Liver (tissue), 7 donors: ENCODE measurements at regions not wholly inside any gene's neighbourhood (a gene's known extent, or its start where the extent isn't known, plus 50 kb on each side); places are given as distances from the start of the nearest gene placed in this dataset.

Experiments
- DNase-seq: peaks from one replicate; pipeline ENCODE4 v3.0.0-alpha.2; 2017; ENCODE audit warnings: low spot score
- H3K27ac ChIP-seq, 2 donors: one replicate each; pipeline ENCODE4 v1.7.0; 2013; ENCODE audit warnings: inconsistent platforms in 2 of 2, low read length in 2 of 2, control low read depth in 1 of 2, low read depth in 1 of 2, mild to moderate bottlenecking in 1 of 2
- H3K27me3 ChIP-seq, 4 donors: one replicate each; pipeline versions ENCODE4 v1.6.1 to v1.7.0; 2013; ENCODE audit warnings: low read length in 3 of 4, inconsistent platforms in 1 of 4, mild to moderate bottlenecking in 1 of 4, moderate library complexity in 1 of 4; ENCODE audit not compliant: control insufficient read depth in 4 of 4, insufficient read depth in 4 of 4
- H3K36me3 ChIP-seq, 4 donors: one replicate each; pipeline versions ENCODE4 v1.6.1 to v1.7.0; 2013; ENCODE audit warnings: low read length in 3 of 4, mild to moderate bottlenecking in 3 of 4, low read depth in 1 of 4, moderate library complexity in 1 of 4; ENCODE audit not compliant: control insufficient read depth in 4 of 4, insufficient read depth in 3 of 4
- H3K4me1 ChIP-seq, 4 donors: one replicate each; pipeline versions ENCODE4 v1.6.1 to v1.7.0; 2013; ENCODE audit warnings: low read length in 3 of 4, mild to moderate bottlenecking in 3 of 4, moderate library complexity in 1 of 4; ENCODE audit not compliant: control insufficient read depth in 4 of 4, insufficient read depth in 4 of 4
- H3K4me3 ChIP-seq, 3 donors: one replicate each; pipeline versions ENCODE4 v1.6.1 to v1.7.0; 2013; ENCODE audit warnings: low read length in 3 of 3, control low read depth in 1 of 3, low read depth in 1 of 3, mild to moderate bottlenecking in 1 of 3
- H3K9ac ChIP-seq, 2 donors: one replicate each; pipeline ENCODE4 v1.7.0; 2013; ENCODE audit warnings: low read length in 2 of 2, mild to moderate bottlenecking in 2 of 2, moderate library complexity in 2 of 2, control low read depth in 1 of 2, low read depth in 1 of 2
- H3K9me3 ChIP-seq, 4 donors: one replicate each; pipeline versions ENCODE4 v1.6.1 to v1.7.0; 2013; ENCODE audit warnings: low read length in 3 of 4; ENCODE audit not compliant: control insufficient read depth in 4 of 4
- ATF3 ChIP-seq: IDR thresholded peaks from 2 replicates; pipeline ENCODE4 v1.6.1; 2016; ENCODE audit warnings: antibody characterized with exemption
- EGR1 ChIP-seq, 2 donors: IDR thresholded peaks; 2 replicates each; pipeline ENCODE4 v1.6.1; 2016 to 2018; ENCODE audit warnings: antibody characterized with exemption in 2 of 2, low read depth in 2 of 2
- FOXA1 ChIP-seq: IDR thresholded peaks from 2 replicates; pipeline ENCODE4 v1.6.1; 2016; ENCODE audit warnings: antibody characterized with exemption
- FOXA2 ChIP-seq: IDR thresholded peaks from 2 replicates; pipeline ENCODE4 v1.6.1; 2016; ENCODE audit warnings: antibody characterized with exemption
- GABPA ChIP-seq, 2 donors: IDR thresholded peaks in 1 of 2; conservative IDR thresholded peaks in 1 of 2; 2 replicates each; pipeline ENCODE4 v1.6.1; 2016; ENCODE audit warnings: antibody characterized with exemption in 2 of 2, mild to moderate bottlenecking in 1 of 2, moderate library complexity in 1 of 2
- HNF4A ChIP-seq, 2 donors: conservative IDR thresholded peaks; 2 replicates each; pipeline ENCODE4 v1.6.1; 2016; ENCODE audit warnings: antibody characterized with exemption in 2 of 2, mild to moderate bottlenecking in 2 of 2
- HNF4G ChIP-seq: IDR thresholded peaks from 2 replicates; pipeline ENCODE4 v1.6.1; 2016; ENCODE audit warnings: antibody characterized with exemption
- JUND ChIP-seq, 2 donors: IDR thresholded peaks; 2 replicates each; pipeline ENCODE4 v1.6.1; 2016; ENCODE audit warnings: antibody characterized with exemption in 2 of 2
- MAX ChIP-seq: IDR thresholded peaks from 2 replicates; pipeline ENCODE4 v1.6.1; 2016; ENCODE audit warnings: antibody characterized with exemption
- NR2F2 ChIP-seq: IDR thresholded peaks from 2 replicates; pipeline ENCODE4 v1.6.1; 2016; ENCODE audit warnings: antibody characterized with exemption
- RAD21 ChIP-seq, 2 donors: IDR thresholded peaks; 2 replicates each; pipeline ENCODE4 v1.6.1; 2016; ENCODE audit warnings: antibody characterized with exemption in 2 of 2, mild to moderate bottlenecking in 2 of 2
- REST ChIP-seq: IDR thresholded peaks from 2 replicates; pipeline ENCODE4 v1.6.1; 2016; ENCODE audit warnings: antibody characterized with exemption, mild to moderate bottlenecking
- RXRA ChIP-seq, 2 donors: IDR thresholded peaks; 2 replicates each; pipeline ENCODE4 v1.6.1; 2017 to 2018; ENCODE audit warnings: antibody characterized with exemption in 2 of 2, mild to moderate bottlenecking in 1 of 2
- SP1 ChIP-seq: IDR thresholded peaks from 2 replicates; pipeline ENCODE4 v1.6.1; 2018; ENCODE audit warnings: antibody characterized with exemption, mild to moderate bottlenecking
- YY1 ChIP-seq: IDR thresholded peaks from 2 replicates; pipeline ENCODE4 v1.6.1; 2016; ENCODE audit warnings: antibody characterized with exemption, mild to moderate bottlenecking
- ZBTB33 ChIP-seq: IDR thresholded peaks from 2 replicates; pipeline ENCODE4 v1.6.1; 2016; ENCODE audit warnings: antibody characterized with exemption
- WGBS: extraction: QIAGEN DNeasy Blood & Tissue Kit; methylation state at CpG from one replicate; pipeline ENCODE4 v1.1.7; 2013; 5-methylcytosine and 5-hydroxymethylcytosine counted together
- donor health status: healthy.
- donor health status: healthy.
- donor health status: healthy.
- donor health status: healthy.

GRCh38 chr20:57023007-57023406, 243.4 kb downstream of the BMP7 start:
- TF ChIP-seq EGR1 (IDR thresholded peaks at IDR 0.05; ENCODE audit: low read depth in 2 of 2) (no peak), FOXA1 (no peak), ATF3 (no peak), GABPA (IDR thresholded peaks at IDR 0.05 in 1 of 2, conservative IDR thresholded peaks at IDR 0.05 in 1 of 2) (no peak), YY1 (no peak), HNF4G (no peak), REST (no peak), HNF4A (conservative IDR thresholded peaks at IDR 0.05) (no peak), NR2F2 (no peak), FOXA2 (no peak), ZBTB33 (no peak), MAX (no peak), SP1 (no peak), JUND (IDR thresholded peaks at IDR 0.05) (no peak)
- no peak overlapping the region for H3K27ac ChIP-seq
- no peak overlapping the region for H3K4me3 ChIP-seq
- peaks cover 0 to 6% (median under 1%) of the 10 kb centered on the region in 4 donors for H3K9me3 ChIP-seq
- peaks cover 0 to 8% (median 0%) of the 10 kb centered on the region in 4 donors for H3K27me3 ChIP-seq
- no peak overlapping the region for H3K9ac ChIP-seq
- no peak for DNase-seq
- no peaks in the 10 kb centered on the region for H3K4me1 ChIP-seq
- WGBS = 83% methylated on average over 2 of the region's 2 CpGs
- no peaks in the 10 kb centered on the region for H3K36me3 ChIP-seq

- H3K27ac ChIP-seq = no peak overlapping the region
- TF ChIP-seq GABPA (IDR thresholded peaks at IDR 0.05 in 1 of 2, conservative IDR thresholded peaks at IDR 0.05 in 1 of 2) (no peak), MAX (no peak), ZBTB33 (no peak), YY1 (no peak), HNF4G (no peak), RXRA (IDR thresholded peaks at IDR 0.05) (no peak), RAD21 (IDR thresholded peaks at IDR 0.05) (no peak), FOXA2 (no peak)
- H3K9me3 ChIP-seq = peaks cover 0 to 6% (median under 1%) of the 10 kb centered on the region in 4 donors
- no peak for DNase-seq
- no peaks in the 10 kb centered on the region for H3K36me3 ChIP-seq
- no peak overlapping the region for H3K9ac ChIP-seq
- no peak overlapping the region for H3K4me3 ChIP-seq
- whole genome bisulfite sequencing = 88% methylated on average over 9 of the region's 9 CpGs
- no peaks in the 10 kb centered on the region for H3K4me1 ChIP-seq
- peaks cover 0 to 8% (median 0%) of the 10 kb centered on the region in 4 donors for H3K27me3 ChIP-seq
Measured at GRCh38 chr20:57023997-57024396, 242.4 kb downstream of the BMP7 start.
